ENCODE measurements at regions not wholly inside any gene's neighbourhood (a gene's known extent, or its start where the extent isn't known, plus 50 kb on each side); places are given as distances from the start of the nearest gene placed in this dataset.

DNA sequence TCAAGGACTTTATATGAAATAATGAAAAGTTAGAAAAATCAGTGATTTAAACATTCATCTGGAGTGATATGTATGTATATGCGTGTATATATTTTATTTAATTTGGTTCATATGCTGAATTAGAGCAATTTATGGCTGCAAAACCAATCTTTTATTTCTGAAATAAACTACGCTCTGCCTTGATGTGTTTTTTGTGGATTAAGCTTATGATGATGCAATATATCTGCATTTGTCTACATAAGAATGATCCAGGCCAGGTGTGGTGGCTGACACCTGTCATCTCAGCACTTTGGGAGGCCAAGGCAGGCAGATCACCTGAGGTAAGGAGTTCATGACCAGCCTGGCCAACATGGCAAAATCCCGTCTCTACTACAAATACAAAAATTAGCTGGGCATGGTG lies 1842.3 kb upstream of the CDH6 start:
- TF ChIP-seq, protein P1, sequence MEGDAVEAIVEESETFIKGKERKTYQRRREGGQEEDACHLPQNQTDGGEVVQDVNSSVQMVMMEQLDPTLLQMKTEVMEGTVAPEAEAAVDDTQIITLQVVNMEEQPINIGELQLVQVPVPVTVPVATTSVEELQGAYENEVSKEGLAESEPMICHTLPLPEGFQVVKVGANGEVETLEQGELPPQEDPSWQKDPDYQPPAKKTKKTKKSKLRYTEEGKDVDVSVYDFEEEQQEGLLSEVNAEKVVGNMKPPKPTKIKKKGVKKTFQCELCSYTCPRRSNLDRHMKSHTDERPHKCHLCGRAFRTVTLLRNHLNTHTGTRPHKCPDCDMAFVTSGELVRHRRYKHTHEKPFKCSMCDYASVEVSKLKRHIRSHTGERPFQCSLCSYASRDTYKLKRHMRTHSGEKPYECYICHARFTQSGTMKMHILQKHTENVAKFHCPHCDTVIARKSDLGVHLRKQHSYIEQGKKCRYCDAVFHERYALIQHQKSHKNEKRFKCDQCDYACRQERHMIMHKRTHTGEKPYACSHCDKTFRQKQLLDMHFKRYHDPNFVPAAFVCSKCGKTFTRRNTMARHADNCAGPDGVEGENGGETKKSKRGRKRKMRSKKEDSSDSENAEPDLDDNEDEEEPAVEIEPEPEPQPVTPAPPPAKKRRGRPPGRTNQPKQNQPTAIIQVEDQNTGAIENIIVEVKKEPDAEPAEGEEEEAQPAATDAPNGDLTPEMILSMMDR (IDR thresholded peaks at IDR 0.05), result no peak
- TF ChIP-seq POLR2A (IDR thresholded peaks at IDR 0.05) (no peak), EP300 (IDR thresholded peaks at IDR 0.05) (no peak)
